OCI-M2 (cell line): ENCODE measurements at regions not wholly inside any gene's neighbourhood (a gene's known extent, or its start where the extent isn't known, plus 50 kb on each side); places are given as distances from the start of the nearest gene placed in this dataset.

Source experiments
- DNase-seq: peaks from one replicate; lab custom pipeline; 2025; ENCODE audit not compliant: unreplicated experiment; lab: John Stamatoyannopoulos, UW

DNA sequence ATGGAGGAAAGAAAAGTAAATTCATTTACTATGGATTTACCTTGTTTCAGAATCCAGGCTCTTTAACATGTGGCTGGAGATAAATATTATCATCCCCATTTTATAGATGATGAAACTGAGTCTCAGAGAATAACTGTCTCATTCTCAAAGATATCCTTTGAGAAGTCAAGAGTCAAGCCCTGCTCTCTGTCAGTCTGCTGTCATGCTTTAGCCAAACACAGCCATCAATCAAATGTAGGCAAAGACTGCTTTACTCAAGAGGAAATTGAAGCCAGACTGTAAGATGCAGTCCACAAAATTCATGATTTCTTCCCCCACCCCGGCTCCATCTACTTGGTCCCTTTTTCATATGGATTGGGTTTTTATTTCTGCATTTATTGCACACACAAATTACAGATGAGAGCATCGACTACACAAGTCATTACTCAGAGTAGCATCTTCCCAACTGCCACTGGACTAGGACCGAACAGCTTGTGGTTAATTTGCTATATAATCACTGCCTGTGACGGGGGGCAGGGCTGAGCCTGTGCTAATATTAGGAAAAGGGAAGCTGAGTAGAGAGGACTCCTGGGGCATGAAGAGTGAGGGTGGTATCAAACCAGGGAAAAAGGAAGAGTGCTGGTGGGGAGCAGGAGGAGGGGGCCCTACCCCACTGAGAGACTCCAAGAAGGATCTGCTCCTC is 102.7 kb upstream of the TOP1 start:
- DNase-seq, result no peak

DNA sequence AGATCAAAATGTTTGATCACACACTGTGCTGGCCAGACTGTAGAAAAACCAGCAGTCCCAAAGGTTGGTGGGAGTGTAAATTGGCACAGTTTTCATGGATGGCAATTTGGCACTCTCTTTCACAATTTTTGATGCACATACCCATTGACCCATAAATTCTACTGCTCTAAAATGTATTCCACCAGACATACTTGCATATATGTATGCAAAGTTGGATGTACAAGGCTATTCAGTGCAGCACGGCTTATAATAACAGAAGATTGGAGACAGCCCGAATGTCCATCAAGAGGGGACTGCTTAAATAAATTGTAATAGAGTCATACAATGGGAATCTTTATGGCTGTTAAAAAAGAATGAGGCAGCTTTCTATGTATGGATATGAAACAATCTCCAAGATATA is 101.7 kb upstream of the TOP1 start:
- DNase-seq, result no peak

DNA sequence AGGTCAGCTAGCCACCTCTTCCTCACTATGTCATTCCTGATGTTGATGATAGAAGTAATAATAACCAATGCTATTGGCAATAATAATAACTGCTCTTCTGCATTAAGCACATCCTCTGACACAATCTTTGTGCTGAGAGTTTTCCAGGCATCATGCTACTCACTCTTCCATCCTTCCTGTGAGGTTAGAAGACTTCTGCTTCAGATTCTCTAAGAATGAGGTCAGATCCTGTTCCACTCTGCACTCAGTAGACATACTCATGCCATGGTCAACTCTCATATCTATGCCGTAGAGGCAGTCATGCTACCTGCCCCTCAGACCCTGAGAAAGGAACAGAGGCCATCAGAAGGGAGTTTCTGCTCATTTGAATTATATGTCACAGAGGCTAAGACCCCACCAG is 98.1 kb upstream of the TOP1 start:
- DNase-seq, result no peak

DNA sequence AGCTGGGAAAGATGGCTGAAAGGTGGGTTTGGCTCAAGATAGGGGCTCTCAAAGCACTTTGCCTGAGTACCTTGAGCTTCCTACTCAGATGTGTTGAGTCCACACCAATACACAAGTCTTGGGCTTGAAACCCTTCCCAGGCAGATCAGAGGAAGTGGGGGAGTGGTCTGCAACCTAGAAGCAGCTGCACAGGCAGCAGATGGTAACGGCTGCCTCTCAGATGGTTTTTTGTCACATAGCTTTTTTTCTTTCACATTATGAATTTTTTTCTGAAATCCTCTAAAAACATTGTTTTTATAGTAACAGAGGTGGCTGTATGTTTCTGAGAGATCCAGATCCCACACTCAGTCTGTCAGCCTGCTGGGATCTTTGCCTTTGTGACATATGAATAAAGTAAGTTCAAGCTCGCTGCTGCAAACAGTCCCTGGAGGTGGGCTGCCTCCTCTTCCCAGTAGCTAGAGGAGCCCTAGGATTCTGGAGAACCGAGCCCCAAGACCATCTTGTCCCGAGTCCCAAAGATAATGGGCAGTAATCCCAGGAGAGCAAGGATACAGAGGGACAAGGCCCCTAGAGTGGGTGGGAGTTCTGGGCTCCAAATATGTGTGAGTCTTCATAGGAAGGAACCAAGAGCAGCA is 97.1 kb upstream of the TOP1 start:
- no peak for DNase-seq

DNA sequence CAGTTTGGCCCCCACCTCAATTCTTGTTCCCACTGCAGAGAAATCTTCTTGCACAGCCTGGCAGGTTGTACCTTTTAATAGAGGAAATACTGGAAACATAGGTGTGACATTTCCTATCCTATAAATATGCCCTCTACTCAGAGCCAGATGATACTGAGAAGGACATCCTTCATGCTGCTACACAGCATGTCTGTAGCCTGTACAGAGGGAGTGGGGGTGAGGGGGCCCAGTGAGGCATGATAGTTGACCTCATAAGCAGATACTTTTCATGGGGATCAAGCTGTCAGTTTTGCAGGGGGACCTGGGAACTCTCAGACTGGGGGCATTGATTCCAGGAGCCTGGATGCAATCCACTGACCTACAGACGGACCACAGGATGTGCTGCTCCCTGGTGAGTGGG is 96.2 kb upstream of the TOP1 start:
- no peak for DNase-seq

DNA sequence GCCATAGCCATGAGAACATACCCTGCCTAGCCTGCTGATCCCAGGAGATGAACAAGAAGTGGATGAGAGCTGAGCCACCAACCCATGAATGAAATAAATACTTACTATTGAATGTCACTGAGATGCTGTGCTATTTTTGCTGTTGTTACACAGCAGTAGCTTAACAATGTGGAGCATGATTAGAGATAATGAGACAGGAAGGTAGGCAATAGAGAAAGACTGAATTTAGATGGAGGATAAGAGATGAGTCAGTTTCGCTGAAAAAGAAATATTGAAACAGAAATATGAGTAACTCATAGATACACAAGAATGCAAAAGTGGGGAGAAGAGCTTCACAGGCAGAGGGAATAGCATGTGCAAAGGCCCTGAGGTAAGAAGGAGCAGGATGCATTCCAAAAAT is 94.9 kb upstream of the TOP1 start:
- no peak for DNase-seq

DNA sequence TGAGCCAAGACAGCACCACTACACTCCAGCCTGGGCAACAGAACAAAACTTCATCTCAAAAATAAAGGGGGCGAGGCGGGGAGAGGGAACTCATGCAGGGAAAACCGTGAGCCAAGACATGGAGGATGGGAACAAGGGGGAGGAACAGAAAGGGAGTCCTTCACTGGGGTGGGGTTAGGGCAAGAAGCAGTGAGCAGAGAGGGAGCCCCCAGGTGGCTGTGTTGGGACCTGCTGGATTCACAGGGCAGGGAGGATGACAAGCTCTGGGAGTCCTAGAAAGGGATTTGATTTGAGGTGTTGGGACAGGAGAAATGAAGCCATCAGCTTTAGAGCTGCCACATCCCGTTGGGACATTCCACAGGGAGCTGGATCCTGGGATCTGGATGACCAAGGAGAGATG is 90.6 kb upstream of the TOP1 start:
- no peak for DNase-seq

DNA sequence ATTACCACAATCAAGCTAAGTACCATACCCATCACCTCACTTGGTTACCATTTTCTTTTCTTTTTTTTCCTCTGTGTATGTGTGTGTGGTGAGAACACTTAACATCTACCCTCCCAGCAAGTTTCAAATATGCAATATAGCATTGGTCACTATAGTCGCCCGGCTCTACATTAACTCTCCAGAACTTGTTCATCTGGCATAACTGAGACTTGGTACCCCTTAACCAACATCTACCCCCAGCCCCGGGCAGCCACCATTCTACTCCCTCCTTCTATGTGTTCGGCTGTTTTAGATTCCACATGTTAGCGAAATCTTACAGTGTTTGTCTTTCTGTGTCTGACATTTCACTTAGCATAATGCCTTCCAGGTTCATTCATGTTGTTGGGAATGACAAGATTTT is 89.0 kb upstream of the TOP1 start:
- no peak for DNase-seq

DNA sequence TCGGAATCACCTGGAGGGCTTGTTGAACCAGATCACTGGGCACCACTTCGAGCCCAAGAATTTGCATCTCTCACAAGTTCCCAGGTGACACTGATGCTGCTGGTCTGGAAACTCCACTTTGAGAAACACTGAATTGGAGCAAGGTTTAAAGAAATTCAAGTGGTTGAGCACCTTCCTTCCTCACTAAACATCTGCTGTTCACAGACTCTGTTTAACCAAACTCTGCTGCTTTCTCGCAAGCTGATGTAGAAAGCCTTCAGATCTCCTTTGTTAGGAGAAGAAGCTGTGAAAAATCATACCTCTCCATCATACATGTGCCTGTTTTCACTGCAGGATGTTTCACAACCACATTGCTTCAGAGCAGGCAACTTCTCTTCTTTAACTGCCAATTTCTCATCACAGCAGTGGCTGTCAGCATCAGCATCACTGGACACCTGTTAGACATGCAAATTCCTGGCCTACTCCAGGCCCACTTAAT is 87.5 kb upstream of the TOP1 start:
- DNase-seq, result no peak

DNA sequence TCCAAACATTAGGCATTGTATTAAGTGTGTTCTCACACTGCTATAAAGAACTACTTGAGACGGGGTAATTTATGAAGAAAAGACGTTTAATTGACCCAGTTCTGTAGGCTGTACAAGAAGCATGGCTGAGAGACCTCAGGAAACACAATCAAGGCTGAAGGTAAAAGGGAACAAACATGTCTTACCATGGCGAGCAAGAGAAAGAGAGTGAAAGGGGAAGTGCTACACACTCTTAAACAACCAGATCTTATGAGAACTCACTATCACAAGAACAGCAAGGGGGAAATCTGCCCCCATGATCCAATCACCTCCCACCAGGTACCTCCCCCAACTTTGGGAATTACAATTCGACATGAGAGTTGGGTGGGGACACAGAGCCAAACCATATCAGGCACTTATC is 86.6 kb upstream of the TOP1 start:
- DNase-seq, result no peak

DNA sequence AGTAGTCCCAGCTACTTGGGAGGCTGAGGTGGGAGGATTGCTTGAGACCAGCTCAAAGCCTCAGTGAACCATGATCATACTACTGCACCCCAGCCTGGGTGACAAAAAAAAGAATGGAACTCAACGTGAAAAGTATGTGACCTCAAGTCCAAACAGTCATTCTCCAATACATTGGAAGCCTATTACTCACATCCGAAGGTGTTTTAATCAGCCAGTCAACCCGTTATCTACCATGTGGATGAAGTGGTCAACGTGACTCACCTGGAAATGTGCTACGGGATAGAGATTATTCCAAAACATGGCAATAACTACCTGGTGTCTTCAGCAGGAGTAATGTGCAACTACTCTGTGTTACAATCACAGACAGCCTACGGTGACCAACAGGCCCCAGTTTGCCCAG is 85.8 kb upstream of the TOP1 start:
- DNase-seq, result no peak

DNA sequence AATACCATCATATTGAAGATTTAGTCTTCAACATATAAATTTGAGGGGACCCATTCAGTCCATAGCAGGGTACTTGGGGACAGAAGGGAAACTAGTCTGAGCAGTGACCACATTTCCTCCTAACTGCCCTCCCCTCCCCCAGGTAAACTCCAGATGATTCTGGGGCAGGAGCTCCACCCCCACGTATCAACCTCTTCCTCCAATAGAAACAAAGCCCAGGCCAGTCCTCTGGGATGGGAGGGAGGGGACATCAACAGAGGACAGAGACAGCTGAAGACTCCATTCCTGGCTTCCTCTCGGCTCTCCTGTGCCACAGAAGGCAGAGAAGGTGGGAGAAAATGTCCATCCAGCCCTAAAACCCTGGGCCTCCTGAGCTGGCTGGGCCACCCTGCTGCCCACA is 85.0 kb upstream of the TOP1 start:
- no peak for DNase-seq

DNA sequence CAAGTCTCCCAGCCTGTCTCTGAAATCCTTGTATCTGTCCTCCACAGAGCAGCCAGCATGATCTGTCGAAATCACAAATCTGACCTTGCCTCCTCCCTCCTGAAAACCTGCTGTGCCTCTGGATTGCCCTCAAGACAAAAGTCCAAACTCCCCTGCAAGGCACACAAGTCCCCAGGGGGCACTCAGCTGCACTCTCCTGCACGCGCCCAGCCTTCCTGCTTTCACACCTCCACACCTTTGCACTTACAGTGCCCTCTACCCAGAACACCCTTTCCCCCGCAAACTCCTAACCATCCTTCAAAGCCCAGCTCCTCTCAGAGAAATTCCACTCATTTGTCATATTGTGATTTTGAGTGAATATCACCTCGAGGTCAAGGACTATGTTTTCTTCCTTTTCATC is 83.4 kb upstream of the TOP1 start:
- no peak for DNase-seq

DNA sequence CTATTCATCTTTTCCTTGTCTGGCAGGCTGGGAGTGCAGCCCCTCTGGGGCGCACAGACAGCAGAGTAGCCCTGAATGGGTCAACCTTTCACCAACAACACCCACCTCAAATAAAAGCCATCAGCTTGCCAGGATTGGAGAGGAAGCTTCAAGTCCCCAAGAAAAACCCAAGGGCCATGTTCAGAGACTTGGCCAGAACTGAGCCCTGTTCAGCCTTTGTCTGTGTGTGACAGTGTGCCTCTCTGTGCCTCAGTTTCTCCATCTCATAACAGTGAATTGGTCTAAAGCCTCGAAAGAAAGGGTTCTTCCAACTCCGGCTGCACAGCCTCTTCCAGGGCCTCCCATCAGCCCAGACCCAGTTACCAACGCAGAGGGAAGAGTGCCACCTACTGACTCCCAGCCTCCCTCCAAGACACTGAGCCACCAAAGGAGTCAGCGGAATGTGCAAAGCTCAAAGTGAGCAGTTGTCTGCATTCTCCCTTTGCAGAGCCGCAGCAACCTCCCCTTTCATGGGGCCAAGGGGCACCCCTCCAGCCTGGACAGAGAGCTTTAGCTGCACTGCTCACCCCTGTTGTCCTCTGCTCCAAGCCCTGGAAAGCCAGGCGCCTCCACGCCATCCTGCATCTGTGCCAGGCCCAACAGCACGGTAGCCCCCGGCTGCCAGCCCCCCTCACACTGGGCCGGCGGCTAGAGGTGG is 82.7 kb upstream of the TOP1 start:
- DNase-seq, result no peak

DNA sequence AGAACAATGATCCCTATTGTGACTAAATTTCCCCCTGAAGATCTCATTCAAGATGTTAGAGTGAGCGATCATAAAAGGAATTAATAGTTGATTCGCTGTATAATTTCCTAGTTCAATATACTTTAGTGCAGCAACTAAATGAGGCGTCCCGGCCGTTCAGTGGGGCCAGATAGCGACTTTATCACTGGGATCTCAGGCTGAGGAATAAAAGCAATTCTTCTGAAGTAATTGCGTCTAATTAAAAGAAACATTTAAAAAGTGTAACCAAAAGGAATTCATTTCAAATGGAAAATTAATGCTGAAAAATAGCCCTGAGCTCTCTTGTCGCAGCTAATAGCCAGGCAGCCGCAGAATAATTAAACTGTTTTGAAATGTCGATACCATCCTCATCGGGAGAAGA is 82.2 kb upstream of the TOP1 start:
- no peak for DNase-seq

DNA sequence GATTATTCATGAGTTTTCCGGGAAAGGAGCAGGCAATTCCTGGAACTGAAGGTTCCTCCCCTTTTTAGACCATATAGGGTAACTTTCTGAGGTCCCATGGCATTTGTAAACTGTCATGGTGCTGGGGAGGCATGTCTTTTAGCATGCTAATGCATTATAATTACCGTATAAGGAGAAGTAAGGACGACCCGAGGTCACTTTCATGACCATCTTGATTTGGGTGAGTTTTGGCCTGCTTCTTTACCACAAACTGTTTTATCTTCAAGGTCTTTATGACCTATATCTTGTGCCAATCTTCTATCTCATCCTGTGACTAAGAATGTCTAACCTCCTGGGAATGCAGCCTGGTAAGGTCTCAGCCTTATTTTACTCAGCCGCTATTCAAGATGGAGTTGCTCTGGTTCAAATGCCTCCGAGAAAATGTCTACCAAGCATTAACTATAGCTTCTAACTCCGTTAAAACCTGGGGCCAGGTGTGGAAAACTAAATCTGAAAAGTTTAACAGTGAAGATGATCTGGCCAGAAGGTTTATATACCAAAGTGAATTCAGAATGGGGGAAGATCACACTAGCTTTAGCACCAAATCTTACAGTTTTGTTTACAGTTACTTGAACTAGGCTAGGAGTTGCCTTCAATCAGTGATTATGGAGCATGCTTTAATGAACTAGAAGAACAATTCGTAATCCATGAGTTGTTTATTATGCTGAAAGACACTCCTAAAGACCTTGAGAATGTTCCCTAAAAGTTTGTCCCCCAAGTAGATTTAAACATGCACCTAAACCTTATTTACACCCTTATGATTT is 80.0 kb upstream of the TOP1 start:
- DNase-seq, result no peak

DNA sequence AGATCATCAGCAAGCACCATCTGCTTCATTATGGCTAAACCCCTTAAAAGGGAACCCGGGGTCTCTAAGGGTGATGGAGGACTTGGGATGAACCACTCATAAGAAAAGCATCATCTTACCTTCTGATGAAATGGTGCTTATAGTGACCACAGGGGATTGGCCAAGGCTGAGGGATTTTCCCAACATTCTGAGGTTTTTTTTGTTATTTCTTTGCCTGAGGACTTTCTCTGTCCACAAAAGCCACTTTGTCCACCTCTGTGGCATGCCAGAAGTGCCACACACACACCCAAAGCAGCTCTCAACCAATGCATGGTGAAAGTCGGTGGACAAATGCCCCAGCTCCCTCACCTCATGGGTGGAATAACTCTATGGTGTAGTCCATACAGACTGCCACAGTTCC is 79.3 kb upstream of the TOP1 start:
- DNase-seq, result no peak

DNA sequence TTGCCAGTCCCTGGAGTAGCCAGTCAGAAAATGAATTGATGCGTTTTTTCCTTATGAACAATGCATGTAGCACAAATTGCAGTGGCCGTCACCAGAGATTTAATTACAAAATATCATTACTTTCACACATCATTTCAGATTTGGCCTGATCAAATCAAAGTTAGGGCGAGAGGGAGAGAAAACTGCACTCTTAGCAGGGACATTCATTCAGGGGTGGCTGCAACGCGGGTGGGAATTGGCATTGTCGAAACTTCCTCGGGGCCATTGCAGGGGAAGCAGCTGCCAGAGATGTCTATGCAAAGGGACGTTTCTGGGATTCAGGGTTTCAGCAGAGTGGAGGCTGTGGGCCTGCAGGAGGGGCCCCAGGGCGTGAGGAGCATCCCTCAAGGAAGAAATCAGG is 76.5 kb upstream of the TOP1 start:
- DNase-seq, result no peak

DNA sequence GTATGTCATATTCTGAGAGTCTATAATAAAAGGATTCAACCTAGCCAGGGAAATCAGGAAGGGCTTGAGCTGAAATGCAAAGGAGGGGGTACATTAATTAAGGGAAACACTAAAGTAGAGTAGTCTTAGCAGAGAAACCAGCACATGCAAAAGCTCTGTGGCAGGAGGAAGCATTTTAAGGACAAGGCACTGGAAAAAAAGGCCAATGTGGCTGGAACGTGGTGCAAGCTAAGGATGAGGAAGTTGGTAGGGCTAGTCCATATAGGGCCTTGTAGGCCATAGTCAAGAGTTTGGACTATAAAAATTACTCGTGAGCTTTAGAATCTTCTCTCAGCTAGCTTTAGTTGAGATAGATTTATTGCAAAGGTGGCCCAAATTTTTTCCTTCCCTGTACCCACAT is 75.2 kb upstream of the TOP1 start:
- DNase-seq, result no peak

DNA sequence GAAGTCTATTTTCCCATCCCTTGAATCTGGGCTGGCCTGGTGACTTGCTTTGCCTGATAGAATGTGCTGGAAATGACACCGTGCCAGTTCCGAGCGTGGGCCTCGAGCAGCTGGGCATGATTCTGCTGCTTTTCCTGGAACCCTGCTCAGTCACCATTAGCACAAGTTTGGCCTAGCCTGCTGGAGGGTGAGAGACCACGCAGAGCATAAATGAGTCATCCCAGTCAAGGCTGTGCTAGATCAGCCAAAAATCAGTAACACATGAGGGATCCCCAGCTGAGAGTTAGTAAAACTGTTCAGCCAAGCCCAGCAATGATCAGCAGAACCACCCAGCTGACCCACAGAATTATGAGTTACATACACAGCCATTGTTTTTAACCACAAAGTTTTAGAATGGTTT is 74.8 kb upstream of the TOP1 start:
- no peak for DNase-seq

DNA sequence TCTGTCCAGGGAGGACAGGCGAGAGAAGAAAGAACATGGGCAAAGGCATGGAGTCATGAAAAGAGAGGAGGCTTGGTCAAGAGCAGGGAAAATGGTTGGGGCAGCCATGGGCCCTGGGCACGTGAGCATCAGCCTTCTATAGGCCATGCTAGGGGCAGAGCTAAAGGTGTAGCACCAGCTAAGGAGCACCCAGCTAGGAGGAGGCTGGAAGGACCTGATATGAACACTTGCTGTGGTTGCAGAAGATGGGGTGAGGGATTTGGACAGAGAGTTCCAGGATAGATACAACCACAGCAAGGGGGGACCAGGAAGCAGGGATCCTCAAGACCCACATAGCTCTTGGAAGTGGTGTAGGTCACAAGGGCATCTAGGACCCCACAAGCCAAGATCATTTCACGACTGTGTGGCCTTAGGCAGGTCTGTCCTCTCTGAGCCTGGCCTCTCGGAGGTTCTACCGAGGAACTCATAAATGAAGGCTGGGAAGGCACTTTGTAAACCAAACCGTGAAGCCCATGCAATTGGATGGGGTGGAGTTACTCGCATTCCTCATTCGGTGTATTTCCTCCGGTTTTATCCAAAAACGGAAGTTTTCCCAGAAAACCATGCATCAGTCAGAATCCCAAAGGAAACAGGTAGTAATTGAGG is 74.0 kb upstream of the TOP1 start:
- DNase-seq, result no peak
